ENCODE measurements at regions not wholly inside any gene's neighbourhood (a gene's known extent, or its start where the extent isn't known, plus 50 kb on each side); places are given as distances from the start of the nearest gene placed in this dataset.

- Histone ChIP-seq H3K27ac (ENCODE audit: low read length) (no peak overlapping the region), H3K9me3 (ENCODE audit: control insufficient read depth, insufficient read depth, low read length) (peaks cover 5% of the 10 kb centered on the region), H3K4me3 (ENCODE audit: low read length) (no peak overlapping the region), H3K36me3 (ENCODE audit: control insufficient read depth, insufficient read depth, low read length) (no peaks in the 10 kb centered on the region), H3K4me1 (ENCODE audit: control insufficient read depth, insufficient read depth, low read length) (no peaks in the 10 kb centered on the region), H3K27me3 (ENCODE audit: control insufficient read depth, insufficient read depth, low read length) (no peaks in the 10 kb centered on the region)
- ATAC-seq, result no peak
- intact Hi-C loops (cut with micrococcal nuclease), result no loop called here
- Mint-ChIP-seq H3K9me3 (peaks cover 8 to 27% of the 10 kb centered on the region in 2 donors), H3K36me3 (peaks cover 15% of the 10 kb centered on the region), H3K4me3 (no peak overlapping the region), H3K27me3 (ENCODE audit: low read depth in 2 of 2) (no peaks in the 10 kb centered on the region), H3K27ac (no peak overlapping the region), H3K4me1 (no peaks in the 10 kb centered on the region)
- TF ChIP-seq CTCF (IDR thresholded peaks at IDR 0.05), result no peak
- 100% methylated on average over 1 of the region's 2 CpGs for WGBS (ENCODE audit: insufficient coverage)
- no peak for DNase-seq
Measured at GRCh38 chr6:66861007-66861541, 1154.0 kb upstream of the EYS start.

- H3K4me1 Mint-ChIP-seq, result no peaks in the 10 kb centered on the region
- H3K27me3 ChIP-seq (ENCODE audit: control insufficient read depth, insufficient read depth, low read length), result no peaks in the 10 kb centered on the region
- H3K36me3 Mint-ChIP-seq, result peaks cover 17% of the 10 kb centered on the region
Measured at GRCh38 chr6:66860328-66860727, 1153.3 kb upstream of the EYS start.

GRCh38 chr6:66858196-66858595, 1151.2 kb upstream of the EYS start:
- Mint-ChIP-seq H3K27me3 (ENCODE audit: low read depth in 2 of 2) (no peaks in the 10 kb centered on the region), H3K27ac (no peak overlapping the region), H3K4me3 (no peak overlapping the region), H3K36me3 (peaks cover 17% of the 10 kb centered on the region), H3K9me3 (peaks cover 15 to 32% of the 10 kb centered on the region in 2 donors), H3K4me1 (no peaks in the 10 kb centered on the region)
- H3K4me3 ChIP-seq (ENCODE audit: low read length), result no peak overlapping the region
- DNase-seq (no peak), ATAC-seq (no peak)
- H3K27ac ChIP-seq (ENCODE audit: low read length), result no peak overlapping the region
- H3K4me1 ChIP-seq (ENCODE audit: control insufficient read depth, insufficient read depth, low read length), result no peaks in the 10 kb centered on the region
- 60% methylated on average over 1 of the region's 2 CpGs for WGBS (ENCODE audit: insufficient coverage)
- no peaks in the 10 kb centered on the region for H3K27me3 ChIP-seq (ENCODE audit: control insufficient read depth, insufficient read depth, low read length)
- intact Hi-C loops (cut with micrococcal nuclease), result no loop called here
- H3K9me3 ChIP-seq (ENCODE audit: control insufficient read depth, insufficient read depth, low read length), result peaks cover 9% of the 10 kb centered on the region
- no peak for TF ChIP-seq CTCF (IDR thresholded peaks at IDR 0.05)
- no peaks in the 10 kb centered on the region for H3K36me3 ChIP-seq (ENCODE audit: control insufficient read depth, insufficient read depth, low read length)

More at GRCh38 chr6:66860328-66860727, 1153.3 kb upstream of the EYS start:
- no peak for TF ChIP-seq CTCF (IDR thresholded peaks at IDR 0.05)
- H3K27ac Mint-ChIP-seq, result no peak overlapping the region
- Histone ChIP-seq H3K36me3 (ENCODE audit: control insufficient read depth, insufficient read depth, low read length) (no peaks in the 10 kb centered on the region), H3K27ac (ENCODE audit: low read length) (no peak overlapping the region), H3K4me1 (ENCODE audit: control insufficient read depth, insufficient read depth, low read length) (no peaks in the 10 kb centered on the region), H3K4me3 (ENCODE audit: low read length) (no peak overlapping the region), H3K9me3 (ENCODE audit: control insufficient read depth, insufficient read depth, low read length) (peaks cover 5% of the 10 kb centered on the region)
- intact Hi-C loops (cut with micrococcal nuclease), result no loop called here
- ATAC-seq (no peak), DNase-seq (no peak)
- peaks cover 9 to 27% of the 10 kb centered on the region in 2 donors for H3K9me3 Mint-ChIP-seq
- whole genome bisulfite sequencing (ENCODE audit: insufficient coverage), result 71% methylated on average over 3 of the region's 3 CpGs
- H3K4me3 Mint-ChIP-seq, result no peak overlapping the region
- H3K27me3 Mint-ChIP-seq (ENCODE audit: low read depth in 2 of 2), result no peaks in the 10 kb centered on the region

GRCh38 chr6:66854014-66854413, 1147.0 kb upstream of the EYS start:
- H3K27ac ChIP-seq (ENCODE audit: low read length), result no peak overlapping the region
- H3K36me3 ChIP-seq (ENCODE audit: control insufficient read depth, insufficient read depth, low read length), result no peaks in the 10 kb centered on the region
- Mint-ChIP-seq H3K4me1 (no peaks in the 10 kb centered on the region), H3K36me3 (peaks cover 8% of the 10 kb centered on the region), H3K27ac (no peak overlapping the region), H3K9me3 (peaks cover 14 to 21% of the 10 kb centered on the region in 2 donors), H3K27me3 (ENCODE audit: low read depth in 2 of 2) (no peaks in the 10 kb centered on the region), H3K4me3 (no peak overlapping the region)
- ATAC-seq (no peak), DNase-seq (no peak)
- intact Hi-C loops (cut with micrococcal nuclease), result no loop called here
- no peaks in the 10 kb centered on the region for H3K27me3 ChIP-seq (ENCODE audit: control insufficient read depth, insufficient read depth, low read length)
- H3K4me1 ChIP-seq (ENCODE audit: control insufficient read depth, insufficient read depth, low read length), result no peaks in the 10 kb centered on the region
- TF ChIP-seq CTCF (IDR thresholded peaks at IDR 0.05), result no peak
- peaks cover 4% of the 10 kb centered on the region for H3K9me3 ChIP-seq (ENCODE audit: control insufficient read depth, insufficient read depth, low read length)
- H3K4me3 ChIP-seq (ENCODE audit: low read length), result no peak overlapping the region
